WTC11 (cell line): ENCODE measurements at regions not wholly inside any gene's neighbourhood (a gene's known extent, or its start where the extent isn't known, plus 50 kb on each side); places are given as distances from the start of the nearest gene placed in this dataset.

Experiments
- ATAC-seq: fragments of 200-7000 bp; cut with Tn5 transposase; 2 replicates; pipeline ENCODE4 v1.10.0; 2021; ENCODE audit warnings: mild to moderate bottlenecking, moderate library complexity
- CTCF ChIA-PET: fragments of 300-600 bp; sonication (Branson Sonifier 250); formaldehyde crosslinking; loops from one replicate; lab custom pipeline; 2021; ENCODE audit warnings: antibody characterized with exemption; lab: Charles Lee
- POLR2A ChIA-PET: fragments of 350-600 bp; sonication (Branson Sonifier 250); formaldehyde crosslinking; loops from one replicate; lab custom pipeline; 2021; ENCODE audit warnings: antibody characterized with exemption; lab: Charles Lee
- DNase-seq: peaks from one replicate; pipeline ENCODE4 v3.0.0; 2021; ENCODE audit warnings: low spot score
- H3K27ac Mint-ChIP-seq: 2 replicates; pipeline ENCODE4 v1.8.0; 2021; ENCODE audit warnings: mixed read lengths
- H3K27me3 Mint-ChIP-seq: 2 replicates; pipeline ENCODE4 v1.8.0; 2021; ENCODE audit warnings: low read depth, mild to moderate bottlenecking, moderate library complexity, mixed read lengths
- H3K36me3 Mint-ChIP-seq: 2 replicates; pipeline ENCODE4 v1.8.0; 2021; ENCODE audit warnings: mixed read lengths
- H3K4me1 Mint-ChIP-seq: 2 replicates; pipeline ENCODE4 v1.8.0; 2022; ENCODE audit warnings: mixed read lengths
- H3K4me3 Mint-ChIP-seq: 2 replicates; pipeline ENCODE4 v1.8.0; 2021; ENCODE audit warnings: mild to moderate bottlenecking, moderate library complexity, mixed read lengths
- H3K9me3 Mint-ChIP-seq: 2 replicates; pipeline ENCODE4 v1.8.0; 2021; ENCODE audit warnings: mixed read lengths
- ARID4B ChIP-seq: sonication (generic); formaldehyde crosslinking; IDR thresholded peaks from 2 replicates; pipeline ENCODE4 v1.8.0; 2023; ENCODE audit warnings: missing genetic modification reagents, mild to moderate bottlenecking, borderline replicate concordance
- CDX4 ChIP-seq: fragments of 250-450 bp; sonication (Bioruptor Pico); IDR thresholded peaks from 2 replicates; pipeline ENCODE4 v1.9.0; 2021; ENCODE audit warnings: moderate library complexity, mild to moderate bottlenecking, inconsistent platforms, borderline replicate concordance
- CREB1 ChIP-seq: sonication (generic); formaldehyde crosslinking; IDR thresholded peaks from 2 replicates; pipeline ENCODE4 v1.8.0; 2023; ENCODE audit warnings: mild to moderate bottlenecking, missing genetic modification reagents
- ETV6 ChIP-seq: sonication (generic); formaldehyde crosslinking; IDR thresholded peaks from 2 replicates; pipeline ENCODE4 v1.8.1; 2022; ENCODE audit warnings: mild to moderate bottlenecking, missing genetic modification reagents
- FOXP1 ChIP-seq: sonication (generic); formaldehyde crosslinking; IDR thresholded peaks from 2 replicates; pipeline ENCODE4 v1.8.0; 2022; ENCODE audit warnings: missing genetic modification reagents, mild to moderate bottlenecking, moderate library complexity, borderline replicate concordance
- HMGXB4 ChIP-seq: sonication (generic); formaldehyde crosslinking; IDR thresholded peaks from 2 replicates; pipeline ENCODE4 v1.8.1; 2023; ENCODE audit warnings: mild to moderate bottlenecking, moderate library complexity, missing genetic modification reagents
- IRF2 ChIP-seq: sonication (generic); formaldehyde crosslinking; IDR thresholded peaks from 2 replicates; pipeline ENCODE4 v1.8.0; 2022; ENCODE audit warnings: low read depth, missing genetic modification reagents, borderline replicate concordance
- MLX ChIP-seq: sonication (generic); formaldehyde crosslinking; IDR thresholded peaks from 2 replicates; pipeline ENCODE4 v1.8.1; 2023; ENCODE audit warnings: mild to moderate bottlenecking, missing genetic modification reagents, moderate library complexity
- OVOL2 ChIP-seq: fragments of 250-450 bp; sonication (Bioruptor Pico); IDR thresholded peaks from 2 replicates; pipeline ENCODE4 v1.9.0; 2021; ENCODE audit warnings: mild to moderate bottlenecking, borderline replicate concordance
- SMAD4 ChIP-seq: sonication (generic); formaldehyde crosslinking; IDR thresholded peaks from 2 replicates; pipeline ENCODE4 v1.8.0; 2022; ENCODE audit warnings: mild to moderate bottlenecking, missing genetic modification reagents
- SOX15 ChIP-seq: fragments of 250-450 bp; sonication (Bioruptor Pico); IDR thresholded peaks from 2 replicates; pipeline ENCODE4 v1.9.0; 2021; ENCODE audit warnings: mild to moderate bottlenecking
- SP1 ChIP-seq: sonication (generic); formaldehyde crosslinking; conservative IDR thresholded peaks from 2 replicates; pipeline ENCODE4 v1.8.1; 2022; ENCODE audit warnings: missing genetic modification reagents
- USF1 ChIP-seq: sonication (generic); formaldehyde crosslinking; IDR thresholded peaks from 2 replicates; pipeline ENCODE4 v1.8.0; 2022; ENCODE audit warnings: mild to moderate bottlenecking, missing genetic modification reagents
- ZBTB43 ChIP-seq: sonication (generic); formaldehyde crosslinking; IDR thresholded peaks from 2 replicates; pipeline ENCODE4 v1.8.1; 2023; ENCODE audit warnings: mild to moderate bottlenecking, missing genetic modification reagents
- ZNF416 ChIP-seq: fragments of 250-450 bp; sonication (Bioruptor Pico); IDR thresholded peaks from 2 replicates; pipeline ENCODE4 v1.9.0; 2021; ENCODE audit warnings: mild to moderate bottlenecking, inconsistent platforms
- ZNF671 ChIP-seq: fragments of 250-450 bp; sonication (Bioruptor Pico); IDR thresholded peaks from 2 replicates; pipeline ENCODE4 v1.8.0; 2021; ENCODE audit warnings: mild to moderate bottlenecking
- TF ChIP-seq, protein P1 (sequence below): sonication (generic); formaldehyde crosslinking; IDR thresholded peaks from 2 replicates; pipeline ENCODE4 v1.8.0; 2022; ENCODE audit warnings: mild to moderate bottlenecking, missing genetic modification reagents

DNA sequence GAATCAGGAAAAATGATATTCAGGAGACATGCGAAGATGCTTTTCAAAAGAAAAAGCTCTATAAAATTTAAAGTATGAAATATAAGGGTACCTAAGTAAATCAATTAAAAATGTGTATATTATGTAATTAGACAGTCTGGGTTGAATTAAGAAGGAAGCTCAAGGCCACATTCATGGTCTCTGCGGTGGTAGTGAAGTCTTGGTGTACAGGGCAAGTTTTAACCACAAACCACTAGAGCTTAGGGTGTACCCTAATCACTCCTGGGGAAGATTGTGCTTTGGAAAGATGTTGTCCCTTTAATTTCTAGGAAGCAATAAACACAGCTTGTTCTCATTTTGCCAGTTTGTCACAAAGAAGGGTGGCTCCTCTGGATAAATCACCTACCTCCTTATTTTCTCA lies 287.2 kb upstream of the ZNF608 start (continued):
- TF ChIP-seq ETV6 (CRISPR knock-in tag): no peak
- no peak for TF ChIP-seq HMGXB4 (CRISPR knock-in tag)
- no peak for TF ChIP-seq ZBTB43 (CRISPR knock-in tag)
- no peak for TF ChIP-seq FOXP1

DNA sequence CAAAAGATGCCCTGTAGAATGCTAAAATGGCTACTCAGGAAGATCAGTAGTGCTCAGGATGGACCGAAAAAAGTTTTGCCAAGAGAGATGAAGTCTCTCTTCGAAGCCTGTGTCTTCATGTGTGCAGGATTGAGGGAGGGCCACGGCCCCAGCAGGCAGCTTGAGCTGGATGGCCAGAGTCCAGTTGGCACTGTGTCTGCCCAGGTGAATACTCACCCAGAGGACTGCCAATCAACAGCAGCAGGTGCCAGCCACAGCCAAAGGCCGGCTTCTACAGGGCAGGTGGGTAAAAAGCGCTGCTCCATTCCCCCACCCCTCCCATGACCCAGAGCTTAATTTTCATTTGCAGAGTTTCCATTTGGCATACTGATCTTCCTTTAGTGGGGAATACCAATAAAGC lies 287.9 kb upstream of the ZNF608 start:
- Mint-ChIP-seq H3K4me3 (no peak overlapping the region), H3K9me3 (peaks cover 3% of the 10 kb centered on the region; the same call in 1 of the 2 replicates), H3K4me1 (peaks cover 25% of the 10 kb centered on the region), H3K27ac (no peak overlapping the region), H3K36me3 (no peaks in the 10 kb centered on the region), H3K27me3 (peaks cover 23% of the 10 kb centered on the region)
- no peak for TF ChIP-seq SOX15 (CRISPR knock-in tag)
- no peak for TF ChIP-seq SMAD4
- TF ChIP-seq ZBTB43 (CRISPR knock-in tag): no peak
- TF ChIP-seq OVOL2 (CRISPR knock-in tag): no peak
- no peak for TF ChIP-seq ARID4B (CRISPR knock-in tag)
- TF ChIP-seq MLX (CRISPR knock-in tag): no peak
- TF ChIP-seq ZNF416 (CRISPR knock-in tag): no peak
- TF ChIP-seq, protein P1, sequence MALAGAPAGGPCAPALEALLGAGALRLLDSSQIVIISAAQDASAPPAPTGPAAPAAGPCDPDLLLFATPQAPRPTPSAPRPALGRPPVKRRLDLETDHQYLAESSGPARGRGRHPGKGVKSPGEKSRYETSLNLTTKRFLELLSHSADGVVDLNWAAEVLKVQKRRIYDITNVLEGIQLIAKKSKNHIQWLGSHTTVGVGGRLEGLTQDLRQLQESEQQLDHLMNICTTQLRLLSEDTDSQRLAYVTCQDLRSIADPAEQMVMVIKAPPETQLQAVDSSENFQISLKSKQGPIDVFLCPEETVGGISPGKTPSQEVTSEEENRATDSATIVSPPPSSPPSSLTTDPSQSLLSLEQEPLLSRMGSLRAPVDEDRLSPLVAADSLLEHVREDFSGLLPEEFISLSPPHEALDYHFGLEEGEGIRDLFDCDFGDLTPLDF (CRISPR knock-in tag): no peak
- no peak for TF ChIP-seq USF1
- no peak for TF ChIP-seq IRF2
- TF ChIP-seq CREB1 (CRISPR knock-in tag): no peak
- TF ChIP-seq ZNF671 (CRISPR knock-in tag): no peak
- TF ChIP-seq CDX4 (CRISPR knock-in tag): no peak
- TF ChIP-seq SP1 (CRISPR knock-in tag): no peak
- CTCF ChIA-PET: no interaction called here
- ATAC-seq (no peak), DNase-seq (no peak)
- POLR2A ChIA-PET: no interaction called here
